GM23338 (cell line): ENCODE measurements at regions not wholly inside any gene's neighbourhood (a gene's known extent, or its start where the extent isn't known, plus 50 kb on each side); places are given as distances from the start of the nearest gene placed in this dataset.
A peak's percentile ranks its signal among the peaks of the same experiment; 100 is the strongest.

ENCODE experiments used
- ATAC-seq: fragments of 200-7000 bp; cut with Tn5 transposase; 3 replicates; pipeline ENCODE4 v1.9.1; 2020
- DNase-seq: peaks from one replicate; pipeline ENCODE4 v3.0.0-alpha.2; 2015; ENCODE audit warnings: low spot score
- H2AFZ ChIP-seq: fragments of 200-600 bp; sonication (generic); 2 replicates; pipeline ENCODE4 v1.8.0; 2016; ENCODE audit warnings: antibody characterized with exemption, mild to moderate bottlenecking, moderate library complexity
- H3F3A ChIP-seq: fragments of 200-600 bp; sonication (generic); replicated peaks from 2 replicates; pipeline ENCODE4 v1.8.0; 2017; ENCODE audit warnings: antibody characterized with exemption, mixed run types, low read depth
- H3K27ac ChIP-seq: fragments of 200-600 bp; sonication (generic); 2 replicates; pipeline ENCODE4 v1.6.1; 2016; ENCODE audit warnings: low read depth
- H3K27me3 ChIP-seq: fragments of 200-600 bp; sonication (generic); 2 replicates; pipeline ENCODE4 v1.8.0; 2016; ENCODE audit warnings: mild to moderate bottlenecking, mixed run types, moderate library complexity; ENCODE audit not compliant: insufficient read depth
- H3K36me3 ChIP-seq: fragments of 200-600 bp; sonication (generic); 2 replicates; pipeline ENCODE4 v1.8.0; 2016; ENCODE audit warnings: mild to moderate bottlenecking; ENCODE audit not compliant: insufficient read depth
- H3K4me1 ChIP-seq: fragments of 200-600 bp; sonication (generic); 2 replicates; pipeline ENCODE4 v1.8.0; 2016; ENCODE audit warnings: mild to moderate bottlenecking, moderate library complexity; ENCODE audit not compliant: insufficient read depth
- H3K4me2 ChIP-seq: fragments of 200-600 bp; sonication (generic); 2 replicates; pipeline ENCODE4 v1.7.1; 2017; ENCODE audit warnings: mixed run types
- H3K4me3 ChIP-seq: fragments of 200-600 bp; sonication (generic); 2 replicates; pipeline ENCODE4 v1.6.1; 2016; ENCODE audit warnings: mixed run types
- H3K79me2 ChIP-seq: fragments of 200-600 bp; sonication (generic); replicated peaks from 2 replicates; pipeline ENCODE4 v1.8.0; 2017; ENCODE audit warnings: mild to moderate bottlenecking; ENCODE audit not compliant: insufficient read depth
- H3K9me2 ChIP-seq: fragments of 200-600 bp; sonication (generic); 2 replicates; pipeline ENCODE4 v1.8.0; 2017; ENCODE audit not compliant: insufficient read depth
- H4K20me1 ChIP-seq: fragments of 200-600 bp; sonication (generic); replicated peaks from 2 replicates; pipeline ENCODE4 v1.8.0; 2017; ENCODE audit warnings: mild to moderate bottlenecking; ENCODE audit not compliant: insufficient read depth
- H3K27ac Mint-ChIP-seq: 2 replicates; pipeline ENCODE4 v1.8.0; 2020; ENCODE audit warnings: inconsistent platforms, mild to moderate bottlenecking, moderate library complexity, mixed read lengths
- H3K27me3 Mint-ChIP-seq: 3 replicates; pipeline ENCODE4 v1.8.0; 2022; ENCODE audit warnings: low read depth, mild to moderate bottlenecking, moderate library complexity, mixed read lengths, inconsistent platforms; ENCODE audit not compliant: insufficient read depth, poor library complexity
- H3K36me3 Mint-ChIP-seq: 3 replicates; pipeline ENCODE4 v1.8.0; 2021; ENCODE audit warnings: low read depth, mild to moderate bottlenecking, inconsistent platforms, moderate library complexity, mixed read lengths
- H3K4me1 Mint-ChIP-seq: 3 replicates; pipeline ENCODE4 v1.8.0; 2020; ENCODE audit warnings: mild to moderate bottlenecking, inconsistent platforms, mixed read lengths
- H3K4me3 Mint-ChIP-seq: 3 replicates; pipeline ENCODE4 v1.8.0; 2021; ENCODE audit warnings: moderate library complexity, mild to moderate bottlenecking, inconsistent platforms, mixed read lengths
- H3K9me3 Mint-ChIP-seq: 3 replicates; pipeline ENCODE4 v1.8.0; 2020; ENCODE audit warnings: moderate library complexity, mild to moderate bottlenecking, inconsistent platforms, mixed read lengths
- CREB1 ChIP-seq: fragments of 250-450 bp; sonication (Bioruptor Pico); IDR thresholded peaks from 2 replicates; pipeline ENCODE4 v1.5.0; 2020; ENCODE audit warnings: low read depth, mild to moderate bottlenecking, moderate library complexity
- EZH2 ChIP-seq: fragments of 200-600 bp; sonication (generic); IDR thresholded peaks from one replicate; pipeline ENCODE4 v1.8.0; 2017; ENCODE audit warnings: antibody characterized with exemption, mild to moderate bottlenecking, low read depth; ENCODE audit not compliant: unreplicated experiment
- EZH2phosphoT487 ChIP-seq: fragments of 200-600 bp; sonication (generic); IDR thresholded peaks from one replicate; pipeline ENCODE4 v1.8.1; 2018; ENCODE audit warnings: antibody characterized with exemption; ENCODE audit not compliant: unreplicated experiment
- JUNB ChIP-seq: IDR thresholded peaks from one replicate; pipeline ENCODE4 v1.6.1; 2016; ENCODE audit warnings: antibody characterized with exemption; ENCODE audit not compliant: unreplicated experiment
- NANOG ChIP-seq: IDR thresholded peaks from 2 replicates; pipeline ENCODE4 v1.6.1; 2016; ENCODE audit warnings: antibody characterized with exemption, borderline replicate concordance
- POLR2AphosphoS5 ChIP-seq: IDR thresholded peaks from 2 replicates; pipeline ENCODE4 v1.6.1; 2016; ENCODE audit warnings: antibody characterized with exemption, low read depth
- REST ChIP-seq: IDR thresholded peaks from one replicate; pipeline ENCODE4 v1.6.1; 2018; ENCODE audit warnings: antibody characterized with exemption; ENCODE audit not compliant: unreplicated experiment
- STAT1 ChIP-seq: IDR thresholded peaks from one replicate; pipeline ENCODE4 v1.6.1; 2016; ENCODE audit warnings: antibody characterized with exemption; ENCODE audit not compliant: unreplicated experiment
- ZNF114 ChIP-seq: fragments of 250-450 bp; sonication (Bioruptor Pico); IDR thresholded peaks from 2 replicates; pipeline ENCODE4 v1.5.0; 2020; ENCODE audit warnings: mild to moderate bottlenecking, moderate library complexity
- ZNF331 ChIP-seq: fragments of 250-450 bp; sonication (Bioruptor Pico); IDR thresholded peaks from 2 replicates; pipeline ENCODE4 v1.5.0; 2020; ENCODE audit warnings: low read depth, mild to moderate bottlenecking, moderate library complexity
- ZNF462 ChIP-seq: fragments of 250-450 bp; sonication (Bioruptor Pico); IDR thresholded peaks from 2 replicates; pipeline ENCODE4 v1.5.0; 2020; ENCODE audit warnings: mild to moderate bottlenecking, moderate library complexity
- TF ChIP-seq, protein P1 (sequence below): IDR thresholded peaks from 2 replicates; pipeline ENCODE4 v1.6.1; 2016; ENCODE audit warnings: antibody characterized with exemption

GRCh38 chr1:60903591-60903990 lies 178.8 kb upstream of the NFIA start:
- H3K27me3 Mint-ChIP-seq = peaks cover 2% of the 10 kb centered on the region
- no peaks in the 10 kb centered on the region for H3K36me3 Mint-ChIP-seq
- no peaks in the 10 kb centered on the region for H3K36me3 ChIP-seq
- H3K27ac ChIP-seq = no peak overlapping the region
- H3K9me3 Mint-ChIP-seq = no peaks in the 10 kb centered on the region
- peak overlapping the region; percentile 84 for H2AFZ ChIP-seq
- no peaks in the 10 kb centered on the region for H3K27me3 ChIP-seq
- no peaks in the 10 kb centered on the region for H4K20me1 ChIP-seq
- TF ChIP-seq POLR2AphosphoS5 = no peak
- TF ChIP-seq ZNF114 (CRISPR knock-in tag) = no peak
- TF ChIP-seq, protein P1, sequence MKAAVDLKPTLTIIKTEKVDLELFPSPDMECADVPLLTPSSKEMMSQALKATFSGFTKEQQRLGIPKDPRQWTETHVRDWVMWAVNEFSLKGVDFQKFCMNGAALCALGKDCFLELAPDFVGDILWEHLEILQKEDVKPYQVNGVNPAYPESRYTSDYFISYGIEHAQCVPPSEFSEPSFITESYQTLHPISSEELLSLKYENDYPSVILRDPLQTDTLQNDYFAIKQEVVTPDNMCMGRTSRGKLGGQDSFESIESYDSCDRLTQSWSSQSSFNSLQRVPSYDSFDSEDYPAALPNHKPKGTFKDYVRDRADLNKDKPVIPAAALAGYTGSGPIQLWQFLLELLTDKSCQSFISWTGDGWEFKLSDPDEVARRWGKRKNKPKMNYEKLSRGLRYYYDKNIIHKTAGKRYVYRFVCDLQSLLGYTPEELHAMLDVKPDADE = no peak
- no peak for TF ChIP-seq EZH2
- TF ChIP-seq CREB1 (CRISPR knock-in tag) = no peak
- no peak for TF ChIP-seq JUNB
- no peak for TF ChIP-seq REST
- H3K4me3 ChIP-seq = no peak overlapping the region
- no peaks in the 10 kb centered on the region for H3F3A ChIP-seq
- no peak overlapping the region for H3K4me3 Mint-ChIP-seq
- H3K9me2 ChIP-seq = no peaks in the 10 kb centered on the region
- no peak overlapping the region for H3K27ac Mint-ChIP-seq
- H3K4me1 ChIP-seq = peaks cover 42% of the 10 kb centered on the region
- H3K4me1 Mint-ChIP-seq = peaks cover 37% of the 10 kb centered on the region
- H3K4me2 ChIP-seq = no peak overlapping the region
- ATAC-seq = peak; percentile 20; the same call in 1 of the 3 replicates
- no peaks in the 10 kb centered on the region for H3K79me2 ChIP-seq
- DNase-seq = peak; percentile 33

DNA sequence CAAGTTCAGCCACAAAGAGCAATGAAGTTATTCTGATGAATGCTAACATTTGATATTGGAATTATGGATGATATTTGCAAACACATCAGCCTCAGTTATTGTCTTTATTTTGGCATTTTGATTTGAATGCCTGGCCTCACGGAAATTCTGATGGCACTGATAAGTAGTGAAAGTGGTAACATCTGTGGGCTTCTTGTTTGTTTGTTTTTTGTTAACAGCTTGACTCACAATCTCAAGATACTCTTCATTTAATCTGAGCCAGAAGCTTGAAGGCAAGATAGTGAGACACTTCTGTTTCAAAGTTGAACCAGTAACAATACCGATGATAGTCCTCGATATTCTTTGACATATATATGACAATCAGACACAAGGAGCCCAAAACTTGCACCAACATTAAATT lies 182.9 kb upstream of the NFIA start:
- H3K9me2 ChIP-seq = no peaks in the 10 kb centered on the region
- no peaks in the 10 kb centered on the region for H3K36me3 Mint-ChIP-seq
- no peaks in the 10 kb centered on the region for H3K27me3 ChIP-seq
- no peaks in the 10 kb centered on the region for H3K79me2 ChIP-seq
- H3K4me3 Mint-ChIP-seq = no peak overlapping the region
- H3K4me2 ChIP-seq = no peak overlapping the region
- H3K9me3 Mint-ChIP-seq = no peaks in the 10 kb centered on the region; the same call in 2 of the 3 replicates
- no peak overlapping the region for H3K27ac ChIP-seq
- no peaks in the 10 kb centered on the region for H3K36me3 ChIP-seq
- H4K20me1 ChIP-seq = no peaks in the 10 kb centered on the region
- no peak overlapping the region for H3K4me3 ChIP-seq
- no peak overlapping the region for H2AFZ ChIP-seq
- H3K27ac Mint-ChIP-seq = no peak overlapping the region
- no peak for DNase-seq
- H3K4me1 ChIP-seq = peaks cover 33% of the 10 kb centered on the region
- no peaks in the 10 kb centered on the region for H3F3A ChIP-seq
- H3K27me3 Mint-ChIP-seq = peaks cover 2% of the 10 kb centered on the region
- peaks cover 23% of the 10 kb centered on the region for H3K4me1 Mint-ChIP-seq
- ATAC-seq = no peak
- TF ChIP-seq ZNF331 (CRISPR knock-in tag) (no peak), ZNF114 (CRISPR knock-in tag) (no peak), ZNF462 (CRISPR knock-in tag) (no peak), EZH2phosphoT487 (no peak), STAT1 (no peak), NANOG (no peak)
